ENCODE measurements at regions not wholly inside any gene's neighbourhood (a gene's known extent, or its start where the extent isn't known, plus 50 kb on each side); places are given as distances from the start of the nearest gene placed in this dataset.

GRCh38 chr5:68438876-68439275 is 223.3 kb downstream of the PIK3R1 start:
- H3K4me3 ChIP-seq (ENCODE audit: low read depth, low read length) = no peak overlapping the region
- DNase-seq (ENCODE audit: low read depth) = no peak
- no peak for TF ChIP-seq CTCF (IDR thresholded peaks at IDR 0.05; ENCODE audit: insufficient read depth, low read length)

DNA sequence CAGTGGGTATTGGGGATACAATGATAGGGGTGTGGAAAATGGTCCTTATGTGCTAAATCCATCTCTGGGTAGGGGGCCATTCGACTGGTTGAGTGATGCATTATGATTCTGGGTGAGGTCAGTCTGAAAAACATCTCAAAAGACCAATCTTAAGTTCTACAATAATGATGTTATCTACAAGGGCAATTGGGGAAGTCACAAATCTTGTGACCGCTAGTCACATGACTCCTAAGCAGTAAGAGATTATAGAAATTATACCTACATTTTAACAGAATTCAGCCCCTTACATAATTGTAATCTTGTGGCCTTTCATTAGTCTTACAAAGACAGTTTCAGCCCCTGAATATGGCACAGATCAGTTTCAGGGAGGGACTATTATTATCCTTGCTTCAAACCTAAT is 224.7 kb downstream of the PIK3R1 start:
- H3K4me3 ChIP-seq (ENCODE audit: low read depth, low read length) = no peak overlapping the region
- DNase-seq (ENCODE audit: low read depth) = no peak
- no peak for TF ChIP-seq CTCF (IDR thresholded peaks at IDR 0.05; ENCODE audit: insufficient read depth, low read length)

DNA sequence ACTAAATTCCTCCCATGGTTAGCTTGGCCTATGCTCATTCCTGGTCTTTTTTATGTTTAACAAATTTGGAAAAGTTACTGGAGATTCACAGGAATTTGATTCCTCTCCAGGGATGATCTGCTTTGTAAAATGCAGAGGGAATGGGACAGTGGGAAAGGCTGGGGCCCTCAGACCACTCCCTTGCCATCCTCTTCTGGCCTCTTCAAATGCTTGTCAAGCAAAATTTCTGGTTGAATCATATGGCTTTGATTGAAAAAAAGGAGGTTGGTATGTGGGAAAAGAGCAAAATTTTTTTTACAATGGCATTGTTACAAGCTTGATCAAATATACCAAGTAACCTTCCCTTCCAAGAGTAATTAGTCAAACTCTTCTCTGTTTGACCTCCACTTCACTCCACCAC is 225.1 kb downstream of the PIK3R1 start:
- DNase-seq (ENCODE audit: low read depth) = no peak
- no peak for TF ChIP-seq CTCF (IDR thresholded peaks at IDR 0.05; ENCODE audit: insufficient read depth, low read length)
- no peak overlapping the region for H3K4me3 ChIP-seq (ENCODE audit: low read depth, low read length)

- no peak for TF ChIP-seq CTCF (IDR thresholded peaks at IDR 0.05; ENCODE audit: insufficient read depth, low read length)
- DNase-seq (ENCODE audit: low read depth) = no peak
- no peak overlapping the region for H3K4me3 ChIP-seq (ENCODE audit: low read depth, low read length)
These were observed 225.9 kb downstream of the PIK3R1 start for GRCh38 chr5:68441309-68442073.

- no peak for DNase-seq (ENCODE audit: low read depth)
- TF ChIP-seq CTCF (IDR thresholded peaks at IDR 0.05; ENCODE audit: insufficient read depth, low read length) = no peak
- no peak overlapping the region for H3K4me3 ChIP-seq (ENCODE audit: low read depth, low read length)
These were observed 227.5 kb downstream of the PIK3R1 start for GRCh38 chr5:68443091-68443490.

- no peak overlapping the region for H3K4me3 ChIP-seq (ENCODE audit: low read depth, low read length)
- no peak for DNase-seq (ENCODE audit: low read depth)
- TF ChIP-seq CTCF (IDR thresholded peaks at IDR 0.05; ENCODE audit: insufficient read depth, low read length) = no peak
These were observed 228.5 kb downstream of the PIK3R1 start for GRCh38 chr5:68444048-68444447.

- TF ChIP-seq CTCF (IDR thresholded peaks at IDR 0.05; ENCODE audit: insufficient read depth, low read length) = no peak
- H3K4me3 ChIP-seq (ENCODE audit: low read depth, low read length) = no peak overlapping the region
- DNase-seq (ENCODE audit: low read depth) = no peak
These were observed 229.3 kb downstream of the PIK3R1 start for GRCh38 chr5:68444833-68445232.

All from fibroblast of the aortic adventitia (primary cell).